Gastroesophageal sphincter (tissue), 3 donors: ENCODE measurements at regions not wholly inside any gene's neighbourhood (a gene's known extent, or its start where the extent isn't known, plus 50 kb on each side); places are given as distances from the start of the nearest gene placed in this dataset.

Experiments used
- CTCF ChIP-seq, 4 experiments: fragments of 200-600 bp in 2 of 4; fragments of 450-650 bp in 2 of 4; sonication (generic) in 1 of 4; IDR thresholded peaks; one replicate each; pipeline ENCODE4 v1.5.1; 2017 to 2019; ENCODE audit warnings: antibody characterized with exemption in 4 of 4, mild to moderate bottlenecking in 2 of 4, moderate library complexity in 2 of 4
- EP300 ChIP-seq: sonication (generic); formaldehyde crosslinking; IDR thresholded peaks from one replicate; pipeline ENCODE4 v1.6.1; 2017; ENCODE audit warnings: antibody characterized with exemption, mild to moderate bottlenecking
- POLR2A ChIP-seq, 2 donors: fragments of 450-650 bp; IDR thresholded peaks; one replicate each; pipeline ENCODE4 v1.6.1; 2017; ENCODE audit warnings: antibody characterized with exemption in 2 of 2, mild to moderate bottlenecking in 2 of 2, moderate library complexity in 1 of 2
- POLR2AphosphoS5 ChIP-seq: sonication (generic); formaldehyde crosslinking; IDR thresholded peaks from one replicate; pipeline ENCODE4 v1.6.1; 2017; ENCODE audit warnings: antibody characterized with exemption

- TF ChIP-seq CTCF (IDR thresholded peaks at IDR 0.05): no peak
- no peak for TF ChIP-seq EP300
- no peak for TF ChIP-seq POLR2AphosphoS5
- TF ChIP-seq POLR2A (IDR thresholded peaks at IDR 0.05): no peak
These were observed 73.6 kb upstream of the BDNF start for GRCh38 chr11:27773884-27774283.
